ENCODE measurements at regions not wholly inside any gene's neighbourhood (a gene's known extent, or its start where the extent isn't known, plus 50 kb on each side); places are given as distances from the start of the nearest gene placed in this dataset.

GRCh38 chr16:17529982-17530760, 59.4 kb upstream of the XYLT1 start:
- peak; percentile 30 for DNase-seq

GRCh38 chr16:17526956-17527937, 56.5 kb upstream of the XYLT1 start:
- DNase-seq, result no peak

GRCh38 chr16:17524656-17525055, 53.9 kb upstream of the XYLT1 start:
- DNase-seq, result no peak

- DNase-seq, result no peak
Measured at GRCh38 chr16:17520561-17520960, 49.8 kb upstream of the XYLT1 start.
